AG09319 (cell line): ENCODE measurements at regions not wholly inside any gene's neighbourhood (a gene's known extent, or its start where the extent isn't known, plus 50 kb on each side); places are given as distances from the start of the nearest gene placed in this dataset.

ENCODE experiments used
- DNase-seq: peaks from one replicate; pipeline ENCODE4 v3.0.0-alpha.2; 2010; ENCODE audit warnings: low read depth; ENCODE audit errors: extremely low read depth
- TF ChIP-seq, protein P1 (sequence below): IDR thresholded peaks from 2 replicates; pipeline ENCODE4 v1.5.1; 2011; ENCODE audit warnings: low read depth, mild to moderate bottlenecking, inconsistent platforms, low read length, moderate library complexity

DNA sequence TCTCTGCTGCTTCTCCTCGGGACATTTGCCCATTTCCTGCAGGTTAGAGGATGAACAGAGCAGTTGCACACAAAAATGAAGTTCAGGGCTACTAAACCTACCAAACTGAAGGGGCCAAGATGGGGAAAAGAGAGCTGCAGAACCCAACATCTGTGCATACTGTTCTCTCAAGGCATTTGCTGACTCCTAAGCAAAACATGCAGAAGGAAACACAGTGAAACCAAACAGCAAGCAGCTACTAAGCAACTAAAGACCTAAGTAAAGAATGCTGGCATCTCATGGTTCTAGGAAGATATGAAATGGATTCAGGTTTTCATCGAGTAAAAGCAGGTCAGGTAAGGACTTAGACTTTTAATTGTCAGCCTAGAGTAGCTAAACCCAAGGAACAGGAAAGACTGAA, 111.9 kb upstream of the SYT4 start:
- TF ChIP-seq, protein P1, sequence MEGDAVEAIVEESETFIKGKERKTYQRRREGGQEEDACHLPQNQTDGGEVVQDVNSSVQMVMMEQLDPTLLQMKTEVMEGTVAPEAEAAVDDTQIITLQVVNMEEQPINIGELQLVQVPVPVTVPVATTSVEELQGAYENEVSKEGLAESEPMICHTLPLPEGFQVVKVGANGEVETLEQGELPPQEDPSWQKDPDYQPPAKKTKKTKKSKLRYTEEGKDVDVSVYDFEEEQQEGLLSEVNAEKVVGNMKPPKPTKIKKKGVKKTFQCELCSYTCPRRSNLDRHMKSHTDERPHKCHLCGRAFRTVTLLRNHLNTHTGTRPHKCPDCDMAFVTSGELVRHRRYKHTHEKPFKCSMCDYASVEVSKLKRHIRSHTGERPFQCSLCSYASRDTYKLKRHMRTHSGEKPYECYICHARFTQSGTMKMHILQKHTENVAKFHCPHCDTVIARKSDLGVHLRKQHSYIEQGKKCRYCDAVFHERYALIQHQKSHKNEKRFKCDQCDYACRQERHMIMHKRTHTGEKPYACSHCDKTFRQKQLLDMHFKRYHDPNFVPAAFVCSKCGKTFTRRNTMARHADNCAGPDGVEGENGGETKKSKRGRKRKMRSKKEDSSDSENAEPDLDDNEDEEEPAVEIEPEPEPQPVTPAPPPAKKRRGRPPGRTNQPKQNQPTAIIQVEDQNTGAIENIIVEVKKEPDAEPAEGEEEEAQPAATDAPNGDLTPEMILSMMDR = no peak
- no peak for DNase-seq

DNA sequence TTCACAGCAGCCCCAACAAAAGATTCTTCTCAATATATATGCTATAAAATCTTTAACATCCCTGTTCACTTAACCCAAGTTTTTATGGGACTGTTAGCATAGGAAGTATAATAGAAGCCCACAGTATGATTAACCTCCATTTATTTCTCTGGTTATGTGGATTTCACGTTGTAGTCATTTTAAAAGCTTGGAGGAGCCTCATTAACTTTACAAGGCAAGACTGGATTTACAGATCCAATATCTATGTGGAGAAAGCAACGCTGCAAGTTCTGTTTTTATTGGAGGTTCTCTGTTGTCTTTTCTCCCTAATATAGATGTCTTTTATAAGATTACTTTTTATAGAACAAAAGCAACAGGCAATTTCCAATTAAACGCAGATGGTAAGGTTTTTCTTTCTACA, 114.9 kb upstream of the SYT4 start:
- no peak for DNase-seq
- TF ChIP-seq, protein P1 = no peak

DNA sequence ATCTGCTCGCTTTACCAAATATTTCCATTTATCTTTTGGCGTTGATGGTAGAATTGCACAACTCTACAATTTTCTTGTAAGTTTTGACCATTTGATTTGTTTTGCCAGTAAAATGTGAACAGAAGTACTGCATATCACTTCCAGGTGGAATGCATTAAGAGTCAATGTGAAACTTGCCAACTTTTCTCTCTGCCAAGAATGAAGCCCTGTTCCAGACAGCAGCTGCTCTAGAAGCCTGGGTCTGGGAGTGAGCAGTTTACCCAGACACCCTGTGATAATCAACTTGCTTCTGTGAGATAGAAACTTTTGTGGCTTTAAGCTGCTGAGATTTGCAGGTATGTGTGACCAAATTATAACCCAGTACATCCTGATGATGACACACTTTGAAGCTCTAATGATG, 115.9 kb upstream of the SYT4 start:
- TF ChIP-seq, protein P1 = no peak
- DNase-seq = no peak

DNA sequence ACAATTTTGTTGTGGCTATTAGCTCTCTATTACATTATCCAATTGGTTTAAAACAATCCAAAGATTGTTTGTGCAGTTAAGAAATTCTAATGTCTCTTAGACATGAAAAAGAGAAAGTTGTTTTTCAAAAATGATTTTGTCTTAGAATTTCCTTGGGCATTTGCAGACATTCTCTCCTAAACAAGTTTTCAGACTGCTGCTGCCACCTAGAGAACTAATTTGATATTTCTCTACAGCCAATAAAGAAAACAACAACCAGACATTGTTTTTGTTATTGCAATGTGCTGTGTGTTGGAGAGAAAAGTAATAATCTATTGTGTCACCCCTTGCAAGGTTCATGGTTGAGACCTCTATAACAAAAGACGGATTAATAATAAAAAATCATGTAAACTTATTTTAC, 119.0 kb upstream of the SYT4 start:
- TF ChIP-seq, protein P1 = no peak
- DNase-seq = no peak

DNA sequence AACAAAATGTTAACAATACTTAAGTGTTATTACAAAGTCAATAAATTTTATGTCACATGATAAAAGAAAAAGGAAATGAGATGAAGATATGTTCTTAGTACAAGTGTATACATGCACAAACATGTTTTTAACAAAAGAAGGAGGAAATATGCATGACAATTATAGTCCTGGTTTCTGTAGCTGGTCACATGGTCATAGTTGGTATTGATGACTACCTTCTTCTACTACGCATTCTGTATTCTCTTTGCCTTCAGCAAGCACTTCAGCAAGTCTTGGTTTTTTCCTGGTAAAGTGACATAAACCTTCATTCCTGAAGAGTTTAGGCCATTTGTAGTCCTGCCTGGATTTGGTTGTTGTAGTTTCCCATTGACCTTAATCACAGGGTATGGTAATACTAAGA, 121.3 kb upstream of the SYT4 start:
- TF ChIP-seq, protein P1 = no peak

DNA sequence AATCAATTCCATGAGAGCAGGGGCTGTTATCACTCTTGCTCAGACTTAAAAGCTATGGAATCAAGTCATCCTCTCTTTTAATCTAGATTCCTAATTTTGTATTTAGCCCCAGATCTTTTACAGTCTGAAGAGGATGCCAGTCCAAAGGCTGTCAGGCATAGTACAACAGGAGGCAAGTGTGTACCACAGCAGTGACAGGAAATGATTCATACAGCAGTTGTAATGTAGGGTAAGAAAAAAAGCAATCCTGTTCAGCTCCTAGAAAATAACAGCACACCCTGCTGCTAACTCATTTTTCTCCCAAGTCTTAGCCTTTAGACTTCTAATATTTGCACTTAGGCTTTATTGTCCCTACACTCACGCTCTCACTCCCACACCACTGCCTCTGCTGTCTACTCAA, 127.8 kb upstream of the SYT4 start:
- DNase-seq = no peak
- TF ChIP-seq, protein P1 = no peak

More for the DNA sequence above, 121.3 kb upstream of the SYT4 start:
- DNase-seq = no peak

DNA sequence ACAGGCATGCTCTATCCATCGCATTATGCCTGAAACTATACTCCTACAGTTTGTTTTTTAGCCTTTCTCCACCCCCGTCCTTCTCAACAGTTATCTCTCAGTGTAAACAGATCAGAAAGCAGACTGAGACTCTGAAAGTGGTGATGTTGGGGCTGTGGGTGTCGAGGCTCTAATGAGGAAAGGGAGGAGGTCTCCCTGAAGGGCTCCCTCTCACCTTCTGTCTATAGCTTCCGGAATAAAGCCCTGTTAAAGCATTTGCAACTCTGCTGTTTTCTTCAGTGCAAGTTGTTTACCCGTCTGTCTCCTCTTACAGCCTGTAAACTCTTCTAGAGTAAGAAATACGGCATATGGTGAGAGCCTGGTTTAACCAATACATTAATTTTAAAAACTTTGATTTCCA, 136.7 kb upstream of the SYT4 start:
- DNase-seq = no peak
- TF ChIP-seq, protein P1 = no peak

DNA sequence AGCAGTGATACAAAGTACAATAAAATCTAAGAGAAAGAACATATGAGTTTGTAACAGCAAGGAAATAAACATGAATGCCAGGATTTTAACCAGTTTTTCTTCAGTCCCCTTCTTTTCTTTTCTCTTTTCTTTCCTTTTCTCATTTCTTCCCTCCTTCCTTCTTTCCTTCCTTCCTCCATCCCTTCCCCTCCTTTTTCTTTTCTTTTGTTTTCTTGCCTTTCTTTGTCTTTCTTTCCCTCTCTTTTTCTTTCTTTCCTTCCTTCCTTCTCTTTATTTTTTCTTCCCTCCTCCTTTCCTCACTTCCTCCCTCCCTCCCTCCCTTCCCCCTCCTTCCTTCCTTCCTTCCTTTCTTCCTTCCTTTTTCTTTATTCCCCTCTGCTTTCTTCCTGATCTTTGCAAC, 142.8 kb upstream of the SYT4 start:
- TF ChIP-seq, protein P1 = no peak
- DNase-seq = no peak
